ENCODE measurements at regions not wholly inside any gene's neighbourhood (a gene's known extent, or its start where the extent isn't known, plus 50 kb on each side); places are given as distances from the start of the nearest gene placed in this dataset.

DNA sequence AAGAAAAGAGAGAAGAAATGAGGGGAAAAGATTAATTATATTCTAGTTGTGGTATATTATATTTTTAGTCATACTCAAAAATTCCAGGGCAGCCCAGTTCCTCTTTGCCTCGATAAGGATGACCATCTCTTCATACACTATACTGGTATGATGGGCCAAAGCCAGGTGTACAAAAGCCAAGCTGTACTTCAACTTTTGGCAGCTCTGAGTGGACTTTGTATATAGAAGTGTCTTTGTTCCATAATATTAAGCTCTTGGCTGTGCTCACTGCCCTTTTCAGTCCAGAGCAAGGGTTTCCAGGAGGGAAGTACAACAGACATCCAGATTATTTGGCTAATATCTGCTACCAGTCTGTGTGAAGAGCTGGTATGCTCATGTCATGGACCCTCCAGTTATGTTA, 934.3 kb upstream of the CDH10 start:
- TF ChIP-seq POLR2A (IDR thresholded peaks at IDR 0.05; ENCODE audit: control extremely low read depth in 1 of 2, low read depth in 2 of 2, low read length in 2 of 2) (no peak), HDAC2 (IDR thresholded peaks at IDR 0.05; ENCODE audit: borderline replicate concordance in 1 of 2, low read depth in 2 of 2, low read length in 2 of 2) (no peak)

Data from H1 (cell line).